OCI-LY1 (cell line): ENCODE measurements at regions not wholly inside any gene's neighbourhood (a gene's known extent, or its start where the extent isn't known, plus 50 kb on each side); places are given as distances from the start of the nearest gene placed in this dataset.

Experiments used
- H2AFZ ChIP-seq: fragments of 200-600 bp; sonication (generic), shearing (Covaris generic); 2 replicates; pipeline ENCODE4 v1.6.0; 2014; ENCODE audit warnings: antibody characterized with exemption, mild to moderate bottlenecking, low read length
- H3F3A ChIP-seq: fragments of 200-600 bp; sonication (generic), shearing (Covaris generic); 2 replicates; pipeline ENCODE4 v1.6.0; 2014; ENCODE audit warnings: mild to moderate bottlenecking, antibody characterized with exemption, low read length, moderate library complexity; ENCODE audit not compliant: insufficient read depth
- H3K27ac ChIP-seq: fragments of 200-600 bp; sonication (generic); 2 replicates; pipeline ENCODE4 v1.5.1; 2014; ENCODE audit warnings: low read length, mixed run types, mild to moderate bottlenecking, low read depth; ENCODE audit not compliant: poor library complexity, severe bottlenecking
- H3K27me3 ChIP-seq: fragments of 200-600 bp; sonication (generic); 2 replicates; pipeline ENCODE4 v1.6.0; 2014; ENCODE audit warnings: antibody characterized with exemption, mild to moderate bottlenecking, low read length, moderate library complexity; ENCODE audit not compliant: insufficient read depth
- H3K36me3 ChIP-seq: fragments of 200-600 bp; sonication (generic); 2 replicates; pipeline ENCODE4 v1.6.1; 2014; ENCODE audit warnings: mild to moderate bottlenecking, antibody characterized with exemption, low read length, moderate library complexity, mixed read lengths; ENCODE audit not compliant: insufficient read depth
- H3K4me1 ChIP-seq: fragments of 200-600 bp; sonication (generic); 2 replicates; pipeline ENCODE4 v1.5.1; 2014; ENCODE audit warnings: mild to moderate bottlenecking, low read length, moderate library complexity; ENCODE audit not compliant: insufficient read depth, severe bottlenecking
- H3K4me2 ChIP-seq: fragments of 200-600 bp; sonication (generic), shearing (Covaris generic); 2 replicates; pipeline ENCODE4 v1.6.1; 2014; ENCODE audit warnings: low read length
- H3K4me3 ChIP-seq: fragments of 200-600 bp; sonication (generic); 2 replicates; pipeline ENCODE4 v1.5.1; 2014; ENCODE audit warnings: low read length, low read depth, mild to moderate bottlenecking, mixed read lengths; ENCODE audit not compliant: poor library complexity, severe bottlenecking
- H3K79me2 ChIP-seq: fragments of 200-600 bp; shearing (Covaris generic); 2 replicates; pipeline ENCODE4 v1.6.1; 2016; ENCODE audit warnings: mixed run types, low read length, mixed read lengths; ENCODE audit not compliant: insufficient read depth
- H3K9ac ChIP-seq: fragments of 200-600 bp; sonication (generic), shearing (Covaris generic); 2 replicates; pipeline ENCODE4 v1.6.1; 2014; ENCODE audit warnings: mild to moderate bottlenecking, low read length, mixed read lengths
- H3K9me2 ChIP-seq: fragments of 200-600 bp; sonication (generic), shearing (Covaris generic); 2 replicates; pipeline ENCODE4 v1.6.1; 2014; ENCODE audit warnings: low read depth, mild to moderate bottlenecking, low read length, mixed read lengths
- H3K9me3 ChIP-seq: fragments of 200-600 bp; shearing (Covaris generic); 2 replicates; pipeline ENCODE4 v1.6.1; 2014; ENCODE audit warnings: low read length, mixed read lengths
- H4K20me1 ChIP-seq: fragments of 200-600 bp; sonication (generic), shearing (Covaris generic); 2 replicates; pipeline ENCODE4 v1.6.0; 2016; ENCODE audit warnings: mild to moderate bottlenecking, low read length; ENCODE audit not compliant: insufficient read depth
- CTCF ChIP-seq: fragments of 200-600 bp; sonication (generic), shearing (Covaris generic); IDR thresholded peaks from 2 replicates; pipeline ENCODE4 v1.5.1; 2017; ENCODE audit warnings: mild to moderate bottlenecking, antibody characterized with exemption, low read length, moderate library complexity, mixed read lengths
- EZH2 ChIP-seq: fragments of 200-600 bp; sonication (generic), shearing (Covaris generic); IDR thresholded peaks from 2 replicates; pipeline ENCODE4 v1.8.0; 2017; ENCODE audit warnings: borderline replicate concordance, mixed run types, mild to moderate bottlenecking, antibody characterized with exemption, low read length, moderate library complexity, mixed read lengths

- TF ChIP-seq CTCF: no peak
- TF ChIP-seq EZH2: no peak
- no peak overlapping the region for H2AFZ ChIP-seq
- no peak overlapping the region for H3K27ac ChIP-seq
- H3K4me2 ChIP-seq: no peak overlapping the region
- H3F3A ChIP-seq: no peaks in the 10 kb centered on the region
- H3K9me3 ChIP-seq: no peaks in the 10 kb centered on the region
- H3K4me1 ChIP-seq: no peaks in the 10 kb centered on the region
- H3K79me2 ChIP-seq: no peaks in the 10 kb centered on the region
- no peak overlapping the region for H3K9ac ChIP-seq
- no peak overlapping the region for H3K4me3 ChIP-seq
- H4K20me1 ChIP-seq: no peaks in the 10 kb centered on the region
- no peaks in the 10 kb centered on the region for H3K9me2 ChIP-seq
- H3K36me3 ChIP-seq: no peaks in the 10 kb centered on the region
- no peaks in the 10 kb centered on the region for H3K27me3 ChIP-seq
Measured at GRCh38 chr7:17432793-17433192, 134.3 kb downstream of the AHR start.

DNA sequence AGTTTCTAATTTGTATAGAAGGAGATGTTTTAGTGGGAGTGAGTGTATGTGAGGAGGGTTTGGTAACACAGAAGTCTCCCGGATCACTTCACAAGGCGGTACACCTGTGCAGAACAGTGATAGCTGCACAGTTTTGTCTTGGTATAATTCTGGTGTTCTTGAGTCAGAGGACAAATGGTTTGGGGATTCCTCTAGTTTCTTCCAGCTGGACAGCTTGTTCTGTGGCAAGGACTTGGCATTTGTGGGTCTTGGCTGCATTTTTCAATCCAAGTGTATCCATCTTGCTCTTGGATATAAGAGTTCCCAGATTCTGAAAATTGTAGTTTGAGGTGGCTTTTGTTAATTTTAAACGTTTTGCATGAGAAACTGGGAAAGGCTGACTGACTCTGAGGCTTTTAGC, 135.7 kb downstream of the AHR start:
- Histone ChIP-seq H3K9me2 (no peaks in the 10 kb centered on the region), H3K27ac (no peak overlapping the region), H3K36me3 (no peaks in the 10 kb centered on the region), H3K79me2 (no peaks in the 10 kb centered on the region), H3K27me3 (no peaks in the 10 kb centered on the region), H4K20me1 (no peaks in the 10 kb centered on the region), H3K9ac (no peak overlapping the region), H3K4me1 (no peaks in the 10 kb centered on the region), H3K9me3 (no peaks in the 10 kb centered on the region), H3K4me3 (no peak overlapping the region), H3K4me2 (no peak overlapping the region), H3F3A (no peaks in the 10 kb centered on the region), H2AFZ (no peak overlapping the region)
- TF ChIP-seq EZH2 (no peak), CTCF (no peak)

GRCh38 chr7:17434841-17435692, 136.6 kb downstream of the AHR start:
- no peaks in the 10 kb centered on the region for H3F3A ChIP-seq
- H3K36me3 ChIP-seq: no peaks in the 10 kb centered on the region
- H3K9ac ChIP-seq: no peak overlapping the region
- TF ChIP-seq CTCF: no peak
- no peak for TF ChIP-seq EZH2
- H3K4me2 ChIP-seq: no peak overlapping the region
- no peaks in the 10 kb centered on the region for H3K4me1 ChIP-seq
- H3K4me3 ChIP-seq: no peak overlapping the region
- H2AFZ ChIP-seq: no peak overlapping the region
- no peaks in the 10 kb centered on the region for H3K79me2 ChIP-seq
- H3K9me2 ChIP-seq: no peaks in the 10 kb centered on the region
- no peak overlapping the region for H3K27ac ChIP-seq
- no peaks in the 10 kb centered on the region for H4K20me1 ChIP-seq
- H3K27me3 ChIP-seq: no peaks in the 10 kb centered on the region
- no peaks in the 10 kb centered on the region for H3K9me3 ChIP-seq
